MM.1S (cell line): ENCODE measurements at regions not wholly inside any gene's neighbourhood (a gene's known extent, or its start where the extent isn't known, plus 50 kb on each side); places are given as distances from the start of the nearest gene placed in this dataset.

Source experiments
- CTCF ChIP-seq: fragments of 300-600 bp; sonication (generic); IDR thresholded peaks from 2 replicates; pipeline ENCODE4 v1.5.1; 2016; ENCODE audit warnings: antibody characterized with exemption, low read length, mixed read lengths
- EZH2 ChIP-seq: fragments of 300-600 bp; sonication (generic); optimal IDR thresholded peaks from 2 replicates; pipeline ENCODE3; 2017; ENCODE audit warnings: low read depth, mild to moderate bottlenecking, antibody characterized with exemption, low read length, mixed read lengths

- TF ChIP-seq CTCF (no peak), EZH2 (no peak)
These were observed 71.1 kb upstream of the FGGY start for GRCh38 chr1:59225594-59226316.
